Endothelial cell of umbilical vein (primary cell): ENCODE measurements at regions not wholly inside any gene's neighbourhood (a gene's known extent, or its start where the extent isn't known, plus 50 kb on each side); places are given as distances from the start of the nearest gene placed in this dataset.

ENCODE experiments used
- CTCF ChIP-seq, 2 donors: IDR thresholded peaks; 1 replicate in 1 of 2; 2 replicates in 1 of 2; pipeline ENCODE4 v1.5.1; 2011; ENCODE audit warnings: low read length in 2 of 2, mild to moderate bottlenecking in 2 of 2, moderate library complexity in 2 of 2, control low read depth in 1 of 2, inconsistent platforms in 1 of 2, low read depth in 1 of 2; ENCODE audit not compliant: insufficient read depth in 1 of 2; ENCODE audit errors: extremely low read depth in 1 of 2
- GATA2 ChIP-seq: IDR thresholded peaks from 2 replicates; pipeline ENCODE4 v1.7.0; 2011; ENCODE audit warnings: low read depth, mild to moderate bottlenecking, moderate library complexity, mixed read lengths, low read length; ENCODE audit not compliant: insufficient read length, insufficient read depth
- MAX ChIP-seq: IDR thresholded peaks from 2 replicates; pipeline ENCODE4 v1.6.1; 2011; ENCODE audit not compliant: insufficient read depth, insufficient read length
- POLR2A ChIP-seq: IDR thresholded peaks from 2 replicates; pipeline ENCODE4 v1.6.1; 2012; ENCODE audit warnings: low read depth, mild to moderate bottlenecking, control low read depth, low read length
- POLR2AphosphoS5 ChIP-seq: IDR thresholded peaks from 2 replicates; pipeline ENCODE4 v1.6.1; 2012; ENCODE audit warnings: low read depth, mild to moderate bottlenecking, control low read depth, low read length, moderate library complexity; ENCODE audit not compliant: insufficient read depth

- TF ChIP-seq CTCF (IDR thresholded peaks at IDR 0.05; ENCODE audit: extremely low read depth in 1 of 2, insufficient read depth in 1 of 2, low read depth in 1 of 2, low read length in 2 of 2) (no peak), POLR2A (no peak), POLR2AphosphoS5 (no peak), GATA2 (no peak), MAX (no peak)
Observed at GRCh38 chr6:147078602-147079001, 125.6 kb upstream of the STXBP5 start.
